Chondrocyte (in vitro differentiated cells): ENCODE measurements at regions not wholly inside any gene's neighbourhood (a gene's known extent, or its start where the extent isn't known, plus 50 kb on each side); places are given as distances from the start of the nearest gene placed in this dataset.

ENCODE experiments used
- DNase-seq: peaks from one replicate; pipeline ENCODE4 v3.0.0; 2021; ENCODE audit warnings: mixed read lengths, low spot score
- H3K27ac Mint-ChIP-seq: one replicate; pipeline ENCODE4 v1.8.0; 2021; ENCODE audit warnings: mild to moderate bottlenecking, moderate library complexity, mixed read lengths; ENCODE audit not compliant: unreplicated experiment
- H3K27me3 Mint-ChIP-seq: 2 replicates; pipeline ENCODE4 v1.8.0; 2021; ENCODE audit warnings: low read depth, mixed read lengths
- H3K36me3 Mint-ChIP-seq: 2 replicates; pipeline ENCODE4 v1.8.0; 2021; ENCODE audit warnings: low read depth, mixed read lengths
- H3K4me1 Mint-ChIP-seq: 2 replicates; pipeline ENCODE4 v1.8.0; 2021; ENCODE audit warnings: low read depth, mild to moderate bottlenecking, mixed read lengths
- H3K4me3 Mint-ChIP-seq: one replicate; pipeline ENCODE4 v1.8.0; 2021; ENCODE audit warnings: mild to moderate bottlenecking, moderate library complexity, mixed read lengths; ENCODE audit not compliant: unreplicated experiment
- H3K9me3 Mint-ChIP-seq: 2 replicates; pipeline ENCODE4 v1.8.0; 2021; ENCODE audit warnings: low read depth, mixed read lengths
- TF ChIP-seq, protein P1 (sequence below): fragments of 200-600 bp; sonication (generic); IDR thresholded peaks from 2 replicates; pipeline ENCODE4 v1.5.0; 2021; ENCODE audit warnings: antibody characterized with exemption, mild to moderate bottlenecking, moderate library complexity

DNA sequence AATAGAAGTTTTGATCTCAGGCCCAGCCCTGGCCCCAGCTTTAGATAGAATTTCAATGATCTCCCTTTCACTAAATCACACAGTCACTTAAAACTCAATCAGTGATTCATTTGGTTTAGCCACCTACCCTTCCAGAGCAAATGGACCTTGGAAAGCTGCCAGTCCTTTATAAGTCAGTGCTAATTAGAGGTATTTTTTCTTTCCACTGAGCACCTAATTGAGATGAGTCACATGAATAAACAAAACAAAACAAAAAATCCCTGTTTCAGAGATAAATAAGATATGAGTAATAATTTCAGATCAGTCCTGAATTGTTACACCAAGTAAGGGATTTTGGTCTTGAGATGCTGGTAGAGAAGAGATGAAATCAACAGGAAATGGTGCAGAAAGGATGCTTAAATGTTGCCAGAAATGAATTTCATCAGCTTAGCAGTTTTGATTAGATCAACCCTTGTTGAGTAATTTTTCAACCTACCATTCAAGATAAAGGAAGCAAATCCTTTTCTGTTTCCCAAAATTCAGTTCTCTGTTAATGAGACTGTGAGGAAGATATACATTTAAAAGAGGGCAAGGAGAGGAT is 352.0 kb upstream of the COL8A1 start:
- no peaks in the 10 kb centered on the region for H3K4me1 Mint-ChIP-seq
- TF ChIP-seq, protein P1, sequence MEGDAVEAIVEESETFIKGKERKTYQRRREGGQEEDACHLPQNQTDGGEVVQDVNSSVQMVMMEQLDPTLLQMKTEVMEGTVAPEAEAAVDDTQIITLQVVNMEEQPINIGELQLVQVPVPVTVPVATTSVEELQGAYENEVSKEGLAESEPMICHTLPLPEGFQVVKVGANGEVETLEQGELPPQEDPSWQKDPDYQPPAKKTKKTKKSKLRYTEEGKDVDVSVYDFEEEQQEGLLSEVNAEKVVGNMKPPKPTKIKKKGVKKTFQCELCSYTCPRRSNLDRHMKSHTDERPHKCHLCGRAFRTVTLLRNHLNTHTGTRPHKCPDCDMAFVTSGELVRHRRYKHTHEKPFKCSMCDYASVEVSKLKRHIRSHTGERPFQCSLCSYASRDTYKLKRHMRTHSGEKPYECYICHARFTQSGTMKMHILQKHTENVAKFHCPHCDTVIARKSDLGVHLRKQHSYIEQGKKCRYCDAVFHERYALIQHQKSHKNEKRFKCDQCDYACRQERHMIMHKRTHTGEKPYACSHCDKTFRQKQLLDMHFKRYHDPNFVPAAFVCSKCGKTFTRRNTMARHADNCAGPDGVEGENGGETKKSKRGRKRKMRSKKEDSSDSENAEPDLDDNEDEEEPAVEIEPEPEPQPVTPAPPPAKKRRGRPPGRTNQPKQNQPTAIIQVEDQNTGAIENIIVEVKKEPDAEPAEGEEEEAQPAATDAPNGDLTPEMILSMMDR: no peak
- DNase-seq: no peak
- no peaks in the 10 kb centered on the region for H3K27me3 Mint-ChIP-seq
- no peak overlapping the region for H3K27ac Mint-ChIP-seq
- H3K9me3 Mint-ChIP-seq: peaks cover 9% of the 10 kb centered on the region
- H3K36me3 Mint-ChIP-seq: peaks cover 4% of the 10 kb centered on the region
- H3K4me3 Mint-ChIP-seq: no peak overlapping the region

DNA sequence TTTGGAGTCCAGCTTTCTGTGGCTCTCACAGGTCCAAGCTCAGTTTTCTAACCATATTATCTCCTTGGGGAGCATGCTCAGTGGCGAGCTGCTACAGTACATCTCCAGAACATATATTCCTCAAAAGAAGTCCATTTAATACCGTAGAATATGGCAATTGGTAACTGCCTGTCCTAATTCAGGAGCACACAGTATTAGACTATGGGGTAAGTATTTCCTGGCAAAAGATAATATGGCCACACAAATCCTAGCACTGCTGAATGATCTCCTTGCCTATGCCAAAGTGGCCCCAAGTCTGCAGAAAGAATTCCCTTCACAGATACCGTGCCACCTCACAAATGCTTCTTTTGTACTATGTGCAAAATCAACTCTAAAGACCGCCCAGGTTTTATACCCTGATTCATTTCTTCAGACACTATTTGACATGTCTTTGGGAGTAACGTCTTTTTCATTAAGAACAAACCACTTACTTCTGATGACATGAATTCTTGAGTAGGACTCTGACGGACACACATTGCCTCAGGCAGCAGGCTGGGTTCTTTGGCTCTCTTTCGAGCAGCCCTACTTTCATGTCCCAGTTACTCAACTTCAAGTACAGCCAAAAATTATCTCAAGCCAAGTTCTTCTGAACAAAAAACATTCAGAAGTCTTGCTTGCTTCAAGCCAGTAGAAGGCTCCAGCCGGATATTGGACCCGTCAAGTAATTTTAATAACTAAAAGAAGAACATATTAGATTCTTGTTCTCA is 368.3 kb upstream of the DCBLD2 start:
- Mint-ChIP-seq H3K27me3 (no peaks in the 10 kb centered on the region), H3K27ac (peak overlapping the region; percentile 1), H3K4me3 (no peak overlapping the region), H3K4me1 (peaks cover 21% of the 10 kb centered on the region), H3K9me3 (peaks cover 3% of the 10 kb centered on the region), H3K36me3 (no peaks in the 10 kb centered on the region)
- TF ChIP-seq, protein P1: no peak
- no peak for DNase-seq

DNA sequence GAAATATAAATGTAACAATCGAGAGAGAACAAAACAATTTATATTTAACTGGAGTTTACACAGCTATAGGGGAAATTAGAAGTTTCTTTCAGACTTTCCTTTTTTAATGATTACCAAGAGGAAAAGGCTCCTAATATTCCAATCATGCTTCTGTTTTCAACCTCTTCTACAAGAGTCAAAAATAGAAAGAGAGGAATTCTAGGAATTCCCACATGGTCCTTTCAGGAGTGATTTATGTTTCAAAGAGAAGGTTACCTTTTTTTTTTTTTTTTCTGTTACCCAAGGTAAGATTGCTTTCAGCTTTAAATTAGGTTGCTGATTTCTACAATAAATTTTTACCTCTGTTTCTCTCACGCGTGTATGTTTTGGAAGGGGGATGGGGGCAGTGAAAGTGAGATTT is 355.3 kb upstream of the DCBLD2 start:
- TF ChIP-seq, protein P1: no peak
- DNase-seq: no peak
- Mint-ChIP-seq H3K36me3 (peaks cover 3% of the 10 kb centered on the region), H3K9me3 (peaks cover 22% of the 10 kb centered on the region), H3K4me1 (peaks cover 38% of the 10 kb centered on the region), H3K4me3 (no peak overlapping the region), H3K27me3 (no peaks in the 10 kb centered on the region), H3K27ac (no peak overlapping the region)

DNA sequence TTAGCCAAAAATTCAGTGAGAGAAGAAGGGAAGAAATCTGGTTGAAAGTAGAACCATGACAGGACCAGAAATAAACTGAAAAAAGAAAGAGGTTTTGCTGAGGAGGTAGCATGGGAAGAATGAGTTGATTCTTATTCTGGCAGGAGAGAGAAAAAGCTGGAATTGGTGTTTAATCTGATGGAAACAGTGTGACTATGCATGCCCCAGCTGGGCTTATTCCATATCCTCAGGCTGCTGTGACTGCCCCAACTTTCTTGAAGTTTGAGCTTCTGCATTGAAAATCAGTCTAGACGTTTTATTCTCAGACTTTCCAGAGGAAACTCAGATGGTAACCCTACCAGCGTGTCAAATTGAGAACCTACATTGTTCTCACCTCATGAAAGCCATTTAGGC is 352.5 kb upstream of the DCBLD2 start:
- peak overlapping the region; percentile 71 for H3K27ac Mint-ChIP-seq
- peaks cover 64% of the 10 kb centered on the region for H3K4me1 Mint-ChIP-seq
- H3K36me3 Mint-ChIP-seq: peaks cover 3% of the 10 kb centered on the region
- TF ChIP-seq, protein P1: no peak
- no peaks in the 10 kb centered on the region for H3K27me3 Mint-ChIP-seq
- H3K4me3 Mint-ChIP-seq: no peak overlapping the region
- no peak for DNase-seq
- H3K9me3 Mint-ChIP-seq: peaks cover 15% of the 10 kb centered on the region

DNA sequence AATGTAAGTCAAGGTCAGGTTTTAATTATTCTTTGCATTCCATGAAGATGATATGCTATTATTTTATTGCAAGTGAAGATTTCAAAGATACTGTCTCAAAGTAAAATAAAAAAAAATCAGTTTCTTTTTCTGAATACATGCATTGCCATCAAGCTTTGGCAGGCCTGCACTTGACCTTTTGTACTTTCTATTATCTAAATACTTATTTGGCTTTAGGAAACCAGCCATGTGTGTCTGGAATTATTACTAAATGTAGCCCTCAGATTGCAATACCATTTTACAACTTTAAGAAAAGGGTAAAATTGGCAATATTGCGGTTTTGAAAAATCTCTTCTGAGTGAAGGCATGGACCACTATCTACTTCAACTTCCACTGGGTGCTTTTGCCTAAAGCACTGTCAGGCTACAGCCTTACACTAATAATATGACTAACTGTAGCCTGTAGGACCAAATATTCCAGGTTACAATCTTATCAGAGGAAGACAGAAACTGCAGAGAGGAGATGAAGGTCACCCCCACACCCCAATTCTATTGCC is 349.4 kb upstream of the DCBLD2 start:
- peaks cover 81% of the 10 kb centered on the region for H3K4me1 Mint-ChIP-seq
- H3K4me3 Mint-ChIP-seq: no peak overlapping the region
- peak overlapping the region; percentile 4 for H3K27ac Mint-ChIP-seq
- H3K9me3 Mint-ChIP-seq: peaks cover 8% of the 10 kb centered on the region
- H3K27me3 Mint-ChIP-seq: no peaks in the 10 kb centered on the region
- H3K36me3 Mint-ChIP-seq: no peaks in the 10 kb centered on the region
- TF ChIP-seq, protein P1: no peak
- no peak for DNase-seq
